ENCODE measurements at regions not wholly inside any gene's neighbourhood (a gene's known extent, or its start where the extent isn't known, plus 50 kb on each side); places are given as distances from the start of the nearest gene placed in this dataset.

GRCh38 chr2:134002391-134002790 is 251.5 kb upstream of the MGAT5 start:
- no peak for TF ChIP-seq EZH2 (IDR thresholded peaks at IDR 0.05; ENCODE audit: borderline replicate concordance, low read depth, low read length, poor library complexity, severe bottlenecking)
- TF ChIP-seq CTCF (conservative IDR thresholded peaks at IDR 0.05; ENCODE audit: low read depth, low read length): no peak

Data from A673 (cell line).